H1 (cell line): ENCODE measurements at regions not wholly inside any gene's neighbourhood (a gene's known extent, or its start where the extent isn't known, plus 50 kb on each side); places are given as distances from the start of the nearest gene placed in this dataset.

ENCODE experiments used
- E2F6 ChIP-seq: IDR thresholded peaks from 2 replicates; pipeline ENCODE4 v1.6.1; 2012; ENCODE audit warnings: inconsistent platforms
- POLR2A ChIP-seq, 2 experiments: IDR thresholded peaks; 1 replicate in 1 of 2; 2 replicates in 1 of 2; pipeline ENCODE4 v1.6.1; 2011; ENCODE audit warnings: low read depth in 2 of 2, low read length in 2 of 2, mild to moderate bottlenecking in 2 of 2; ENCODE audit errors: control extremely low read depth in 1 of 2
- SIX5 ChIP-seq: IDR thresholded peaks from 2 replicates; pipeline ENCODE4 v1.6.1; 2011; ENCODE audit warnings: mild to moderate bottlenecking, low read depth, low read length

DNA sequence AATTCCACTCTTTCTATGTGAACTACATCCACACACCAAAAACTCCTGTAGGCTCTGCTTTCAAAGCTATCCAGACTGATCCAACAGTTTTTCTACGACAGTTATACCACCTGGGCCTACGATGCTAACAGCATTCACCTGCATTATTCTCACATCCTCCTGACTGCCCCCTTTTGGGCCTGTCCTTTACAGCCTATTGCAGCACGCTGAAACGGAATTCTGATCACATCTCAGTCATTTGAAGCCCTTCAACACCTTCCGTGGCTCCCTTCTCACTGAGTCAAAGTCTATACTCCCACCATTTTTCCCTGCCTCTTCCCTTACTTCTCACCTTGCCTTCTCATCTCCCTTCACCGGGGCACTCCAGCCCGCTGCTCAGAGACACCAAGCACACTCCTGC, 791.3 kb upstream of the KIRREL3 start (continued):
- TF ChIP-seq POLR2A (IDR thresholded peaks at IDR 0.05; ENCODE audit: control extremely low read depth in 1 of 2, low read depth in 2 of 2, low read length in 2 of 2) = no peak
- peak; percentile 66 for TF ChIP-seq E2F6
- no peak for TF ChIP-seq SIX5
